HCT116 (cell line): ENCODE measurements at regions not wholly inside any gene's neighbourhood (a gene's known extent, or its start where the extent isn't known, plus 50 kb on each side); places are given as distances from the start of the nearest gene placed in this dataset.

Experiments
- ATAC-seq: fragments of 200-7000 bp; cut with Tn5 transposase; 2 replicates; pipeline ENCODE4 v1.9.1; 2020; ENCODE audit warnings: mild to moderate bottlenecking, moderate library complexity
- BruUV-seq: library from RNA; stranded (reverse); fragments of 400-500 nt; replicated peaks from 2 replicates; lab custom pipeline; 2021; lab: Mats Ljungman, UMichigan
- CTCF ChIA-PET: fragments of 300-600 bp; sonication (Branson Sonifier 250); formaldehyde crosslinking; loops from one replicate; lab custom pipeline; 2021; ENCODE audit warnings: antibody characterized with exemption; lab: Charles Lee
- POLR2A ChIA-PET: fragments of 300-600, 350-600 bp; sonication (Branson Sonifier 250); formaldehyde crosslinking; loops from one replicate; lab custom pipeline; 2021; ENCODE audit warnings: antibody characterized with exemption; lab: Charles Lee
- RAD21 ChIA-PET, 2 experiments: fragments of 300-600 bp; sonication (Branson Sonifier 250); formaldehyde crosslinking; loops; one replicate each; lab custom pipeline; 2023; ENCODE audit warnings: low total read pairs in 2 of 2; ENCODE audit not compliant: uncharacterized antibody in 2 of 2, unreplicated experiment in 2 of 2, low non-redundant PET in 1 of 2; lab: Charles Lee
- DNase-seq: peaks from one replicate; pipeline ENCODE4 v3.0.0-alpha.2; 2010; ENCODE audit warnings: low read depth, low spot score
- H2AFZ ChIP-seq: fragments of 200-600 bp; shearing (Covaris generic), sonication (generic); 2 replicates; pipeline ENCODE4 v1.6.1; 2017; ENCODE audit warnings: low read depth, mixed run types, mixed read lengths, antibody characterized with exemption, low read length; ENCODE audit not compliant: poor library complexity, severe bottlenecking
- H3K27ac ChIP-seq: 2 replicates; pipeline ENCODE4 v1.5.1; 2012; ENCODE audit warnings: low read depth, low read length
- H3K27me3 ChIP-seq: fragments of 200-600 bp; sonication (generic); 2 replicates; pipeline ENCODE4 v1.6.1; 2016; ENCODE audit warnings: mixed run types, low read length, mixed read lengths; ENCODE audit not compliant: insufficient read depth
- H3K36me3 ChIP-seq, 2 experiments: fragments of 200-500 bp in 1 of 2; fragments of 200-600 bp in 1 of 2; sonication (Bioruptor generic) in 1 of 2; sonication (generic) in 1 of 2; 2 replicates each; pipeline versions ENCODE4 v1.5.1 to v1.6.1; 2014 to 2016; ENCODE audit warnings: low read length in 2 of 2, inconsistent platforms in 1 of 2, mixed read lengths in 1 of 2, mixed run types in 1 of 2; ENCODE audit not compliant: insufficient read depth in 2 of 2, control insufficient read depth in 1 of 2
- H3K4me1 ChIP-seq, 2 experiments: fragments of 200-600 bp in 1 of 2; sonication (generic) in 1 of 2; 2 replicates each; pipeline versions ENCODE4 v1.5.1 to v1.6.1; 2012 to 2017; ENCODE audit warnings: low read length in 2 of 2, inconsistent platforms in 1 of 2, mild to moderate bottlenecking in 1 of 2, mixed read lengths in 1 of 2, mixed run types in 1 of 2, moderate library complexity in 1 of 2; ENCODE audit not compliant: insufficient read depth in 2 of 2, control insufficient read depth in 1 of 2
- H3K4me2 ChIP-seq: fragments of 200-600 bp; sonication (generic); 2 replicates; pipeline ENCODE4 v1.6.1; 2017; ENCODE audit warnings: mixed run types, low read length, mixed read lengths
- H3K4me3 ChIP-seq, 2 experiments: fragments of 200-600 bp in 1 of 2; sonication (generic) in 1 of 2; replicated peaks in 1 of 2; 2 replicates each; pipeline ENCODE4 v1.5.1; 2011 to 2016; ENCODE audit warnings: low read length in 2 of 2, control low read depth in 1 of 2, low read depth in 1 of 2, mild to moderate bottlenecking in 1 of 2, mixed read lengths in 1 of 2, mixed run types in 1 of 2
- H3K79me2 ChIP-seq: fragments of 200-600 bp; sonication (generic); 2 replicates; pipeline ENCODE4 v1.6.1; 2017; ENCODE audit warnings: mild to moderate bottlenecking, mixed run types, low read length, moderate library complexity, mixed read lengths; ENCODE audit not compliant: insufficient read depth
- H3K9ac ChIP-seq: fragments of 200-600 bp; sonication (generic); 2 replicates; pipeline ENCODE4 v1.6.1; 2016; ENCODE audit warnings: low read length, mixed read lengths
- H3K9me2 ChIP-seq: fragments of 200-600 bp; sonication (generic), shearing (Covaris generic); 2 replicates; pipeline ENCODE4 v1.6.1; 2017; ENCODE audit warnings: mixed run types, mild to moderate bottlenecking, moderate library complexity; ENCODE audit not compliant: insufficient read depth
- H3K9me3 ChIP-seq, 2 experiments: fragments of 200-500 bp in 1 of 2; fragments of 200-600 bp in 1 of 2; sonication (Bioruptor generic) in 1 of 2; sonication (generic) in 1 of 2; 2 replicates each; pipeline ENCODE4 v1.6.1; 2014 to 2017; ENCODE audit warnings: low read length in 2 of 2, mixed read lengths in 2 of 2, inconsistent platforms in 1 of 2, low read depth in 1 of 2, mild to moderate bottlenecking in 1 of 2, mixed run types in 1 of 2, moderate library complexity in 1 of 2; ENCODE audit not compliant: control insufficient read depth in 1 of 2, insufficient read depth in 1 of 2
- H4K20me1 ChIP-seq: fragments of 200-600 bp; sonication (generic), shearing (Covaris generic); 2 replicates; pipeline ENCODE4 v1.6.1; 2017; ENCODE audit warnings: mixed run types, mild to moderate bottlenecking, moderate library complexity; ENCODE audit not compliant: insufficient read depth
- EZH2phosphoT487 ChIP-seq: fragments of 200-600 bp; IDR thresholded peaks from 2 replicates; pipeline ENCODE4 v1.6.1; 2018; ENCODE audit warnings: antibody characterized with exemption, borderline replicate concordance
- JUND ChIP-seq: IDR thresholded peaks from 2 replicates; pipeline ENCODE4 v1.6.1; 2012
- POLR2A ChIP-seq: IDR thresholded peaks from 2 replicates; pipeline ENCODE4 v1.7.0; 2011; ENCODE audit warnings: borderline replicate concordance; ENCODE audit not compliant: insufficient read depth, insufficient read length; ENCODE audit errors: extremely low read depth
- POLR2AphosphoS5 ChIP-seq: IDR thresholded peaks from 2 replicates; pipeline ENCODE4 v1.6.1; 2011; ENCODE audit warnings: mild to moderate bottlenecking, low read depth, low read length, moderate library complexity
- REST ChIP-seq: IDR thresholded peaks from 2 replicates; pipeline ENCODE4 v1.6.1; 2012; ENCODE audit warnings: low read depth
- SP1 ChIP-seq: IDR thresholded peaks from 2 replicates; pipeline ENCODE4 v1.6.1; 2012; ENCODE audit warnings: low read depth
- SRF ChIP-seq: IDR thresholded peaks from 2 replicates; pipeline ENCODE4 v1.6.1; 2012; ENCODE audit warnings: low read depth
- ZFX ChIP-seq: fragments of 450-650 bp; IDR thresholded peaks from 2 replicates; pipeline ENCODE4 v1.6.1; 2017
- ZNF274 ChIP-seq: fragments of 200-500 bp; sonication (Bioruptor generic); IDR thresholded peaks from 2 replicates; pipeline ENCODE4 v1.6.1; 2014; ENCODE audit warnings: mild to moderate bottlenecking, low read depth, low read length, inconsistent platforms
- intact Hi-C: fragments of 100-400 bp; cut with micrococcal nuclease; formaldehyde crosslinking; loops from 2 replicates; pipeline ENCODE4 v1.10.0; 2022
- TF ChIP-seq, protein P1 (sequence below): IDR thresholded peaks from 2 replicates; pipeline ENCODE4 v1.6.1; 2012
- TF ChIP-seq, protein P2 (sequence below): IDR thresholded peaks from 2 replicates; pipeline ENCODE4 v1.6.1; 2012

- BruUV-seq = no TSS peak
- DNase-seq (no peak), ATAC-seq (no peak)
- TF ChIP-seq JUND (no peak), ZFX (no peak), EZH2phosphoT487 (no peak), SRF (no peak)
- H3K9me3 ChIP-seq = no peaks in the 10 kb centered on the region
- RAD21 ChIA-PET = no interaction called here
- CTCF ChIA-PET = no interaction called here
- no peaks in the 10 kb centered on the region for H3K9me2 ChIP-seq
- POLR2A ChIA-PET = no interaction called here
- H3K27ac ChIP-seq = no peak overlapping the region
- H3K4me3 ChIP-seq = no peak overlapping the region
- H3K9ac ChIP-seq = no peak overlapping the region
- no peaks in the 10 kb centered on the region for H3K4me1 ChIP-seq
- H3K27me3 ChIP-seq = no peaks in the 10 kb centered on the region
- H4K20me1 ChIP-seq = no peaks in the 10 kb centered on the region
- intact Hi-C loops = no loop called here
- H3K4me2 ChIP-seq = no peak overlapping the region
- H3K36me3 ChIP-seq = no peaks in the 10 kb centered on the region
- H3K79me2 ChIP-seq = no peaks in the 10 kb centered on the region
- no peak overlapping the region for H2AFZ ChIP-seq
These were observed 1252.9 kb upstream of the TMEM132C start for GRCh38 chr12:127014079-127014478.

DNA sequence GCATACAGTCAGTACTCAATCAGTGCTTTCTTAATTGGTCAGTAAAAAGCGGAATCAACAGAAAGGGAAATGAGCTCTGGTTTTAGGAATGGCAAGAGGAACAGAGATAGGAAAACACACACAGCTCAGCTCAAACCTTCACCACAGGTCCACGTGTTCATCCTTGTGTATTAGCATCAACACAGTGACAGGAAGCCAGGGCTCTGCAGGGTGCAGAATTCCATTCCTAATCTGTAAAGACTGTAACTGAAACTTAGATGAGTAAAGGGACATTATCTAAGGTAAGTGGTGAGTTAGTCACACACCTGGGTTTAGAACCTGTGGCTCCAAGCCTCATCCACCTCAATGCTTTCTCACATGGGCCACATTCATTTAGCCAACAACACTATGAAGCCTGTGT lies 1242.2 kb upstream of the TMEM132C start:
- Histone ChIP-seq H2AFZ (no peak overlapping the region), H3K36me3 (no peaks in the 10 kb centered on the region), H3K79me2 (no peaks in the 10 kb centered on the region), H4K20me1 (no peaks in the 10 kb centered on the region), H3K9me3 (no peaks in the 10 kb centered on the region), H3K4me3 (no peak overlapping the region), H3K4me1 (no peaks in the 10 kb centered on the region), H3K4me2 (no peak overlapping the region), H3K27me3 (no peaks in the 10 kb centered on the region), H3K9ac (no peak overlapping the region), H3K9me2 (no peaks in the 10 kb centered on the region), H3K27ac (no peak overlapping the region)
- CTCF ChIA-PET = no interaction called here
- intact Hi-C loops = loop anchor here (10.0 kb wide), 2 partner anchors 260 to 330 kb away; no protein-coding TSS in a partner anchor
- TF ChIP-seq ZNF274 (no peak), POLR2AphosphoS5 (no peak), EZH2phosphoT487 (no peak), SP1 (no peak), REST (no peak), ZFX (no peak), POLR2A (no peak)
- TF ChIP-seq, protein P1, sequence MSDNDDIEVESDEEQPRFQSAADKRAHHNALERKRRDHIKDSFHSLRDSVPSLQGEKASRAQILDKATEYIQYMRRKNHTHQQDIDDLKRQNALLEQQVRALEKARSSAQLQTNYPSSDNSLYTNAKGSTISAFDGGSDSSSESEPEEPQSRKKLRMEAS = no peak
- TF ChIP-seq, protein P2, sequence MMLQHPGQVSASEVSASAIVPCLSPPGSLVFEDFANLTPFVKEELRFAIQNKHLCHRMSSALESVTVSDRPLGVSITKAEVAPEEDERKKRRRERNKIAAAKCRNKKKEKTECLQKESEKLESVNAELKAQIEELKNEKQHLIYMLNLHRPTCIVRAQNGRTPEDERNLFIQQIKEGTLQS = no peak
- POLR2A ChIA-PET = no interaction called here
- no TSS peak for BruUV-seq
- DNase-seq (no peak), ATAC-seq (no peak)
- RAD21 ChIA-PET = no interaction called here
